ENCODE measurements at regions not wholly inside any gene's neighbourhood (a gene's known extent, or its start where the extent isn't known, plus 50 kb on each side); places are given as distances from the start of the nearest gene placed in this dataset.

DNA sequence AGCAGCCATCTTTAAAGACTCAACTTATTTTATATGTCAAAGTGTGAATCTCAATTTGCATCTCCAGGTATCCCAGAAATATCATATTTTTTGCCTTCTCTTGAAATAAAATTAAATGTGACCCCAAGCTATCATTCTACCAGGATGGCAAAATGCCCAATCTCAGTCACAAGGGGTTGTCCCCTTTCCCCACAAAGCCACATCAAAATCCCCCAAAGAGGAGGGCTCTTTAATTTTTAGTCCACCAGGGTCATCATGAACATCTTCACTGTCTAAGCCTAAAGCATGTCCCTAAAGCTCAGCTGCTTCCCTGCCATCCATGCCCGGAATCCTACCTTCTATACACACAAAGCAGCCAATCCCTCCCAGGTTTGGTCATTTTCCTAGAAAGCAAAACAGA lies 670.5 kb upstream of the KLF4 start:
- Histone ChIP-seq H3K4me3 (ENCODE audit: insufficient read depth, low read depth, low read length) (no peak overlapping the region), H2AK9ac (replicated peaks; ENCODE audit: low read depth, low read length, poor library complexity) (no peak overlapping the region), H3K4me2 (ENCODE audit: low read depth, low read length) (no peak overlapping the region), H2BK5ac (ENCODE audit: low read depth, low read length, poor library complexity, severe bottlenecking) (no peak overlapping the region), H3K9me3 (ENCODE audit: control insufficient read depth, insufficient read depth, low read length) (no peaks in the 10 kb centered on the region), H3K36me3 (ENCODE audit: control insufficient read depth, insufficient read depth, low read length) (no peaks in the 10 kb centered on the region), H2AK5ac (ENCODE audit: low read depth, low read length) (no peak overlapping the region), H2AFZ (replicated peaks; ENCODE audit: low read length, poor library complexity) (no peak overlapping the region), H3K79me1 (ENCODE audit: low read depth in 1 of 2, low read length in 2 of 2) (no peaks in the 10 kb centered on the region), H3K56ac (ENCODE audit: extremely low read depth, insufficient read depth, low read length) (no peak overlapping the region), H4K20me1 (ENCODE audit: insufficient read depth, low read length) (no peaks in the 10 kb centered on the region), H4K5ac (ENCODE audit: low read depth, low read length) (no peak overlapping the region), H3K27ac (ENCODE audit: insufficient read depth, low read length) (no peak overlapping the region), H3K9ac (ENCODE audit: low read depth, low read length) (no peak overlapping the region), H2BK20ac (ENCODE audit: low read depth, low read length) (no peak overlapping the region), H3K27me3 (ENCODE audit: control insufficient read depth, insufficient read depth, low read length) (peaks cover 1% of the 10 kb centered on the region; the same call in 1 of the 2 replicates), H3K4me1 (ENCODE audit: control insufficient read depth, insufficient read depth, low read length) (peaks cover 5% of the 10 kb centered on the region; the same call in 1 of the 2 replicates), H4K8ac (ENCODE audit: low read depth in 2 of 2, low read length in 2 of 2) (no peak overlapping the region), H2BK120ac (ENCODE audit: low read depth, low read length) (no peak overlapping the region), H3K4ac (ENCODE audit: low read depth, low read length) (no peak overlapping the region), H4K91ac (ENCODE audit: insufficient read depth, low read depth, low read length) (no peak overlapping the region), H3K18ac (ENCODE audit: low read depth, low read length) (no peak overlapping the region), H2BK15ac (ENCODE audit: low read depth, low read length) (no peak overlapping the region), H3K14ac (replicated peaks; ENCODE audit: low read depth, low read length) (no peak overlapping the region), H3K9me1 (ENCODE audit: insufficient read depth, low read length) (0 out of 2 replicates have a peak, but pooled peaks cover 4% of the 10 kb centered on the region), H3K23ac (ENCODE audit: low read depth, low read length) (no peak overlapping the region)
- intact Hi-C loops (cut with micrococcal nuclease) (loop anchor here (10.0 kb wide), 2 partner anchors 405 to 675 kb away; partner anchors contain the start of gene KLF4), dilution Hi-C loops (cut with HindIII; ENCODE audit: low sequenced_read_pairs, unreplicated experiment) (no loop called here), in situ Hi-C loops (cut with MboI; ENCODE audit: low sequenced_read_pairs) (no loop called here)
- TF ChIP-seq, protein P1, sequence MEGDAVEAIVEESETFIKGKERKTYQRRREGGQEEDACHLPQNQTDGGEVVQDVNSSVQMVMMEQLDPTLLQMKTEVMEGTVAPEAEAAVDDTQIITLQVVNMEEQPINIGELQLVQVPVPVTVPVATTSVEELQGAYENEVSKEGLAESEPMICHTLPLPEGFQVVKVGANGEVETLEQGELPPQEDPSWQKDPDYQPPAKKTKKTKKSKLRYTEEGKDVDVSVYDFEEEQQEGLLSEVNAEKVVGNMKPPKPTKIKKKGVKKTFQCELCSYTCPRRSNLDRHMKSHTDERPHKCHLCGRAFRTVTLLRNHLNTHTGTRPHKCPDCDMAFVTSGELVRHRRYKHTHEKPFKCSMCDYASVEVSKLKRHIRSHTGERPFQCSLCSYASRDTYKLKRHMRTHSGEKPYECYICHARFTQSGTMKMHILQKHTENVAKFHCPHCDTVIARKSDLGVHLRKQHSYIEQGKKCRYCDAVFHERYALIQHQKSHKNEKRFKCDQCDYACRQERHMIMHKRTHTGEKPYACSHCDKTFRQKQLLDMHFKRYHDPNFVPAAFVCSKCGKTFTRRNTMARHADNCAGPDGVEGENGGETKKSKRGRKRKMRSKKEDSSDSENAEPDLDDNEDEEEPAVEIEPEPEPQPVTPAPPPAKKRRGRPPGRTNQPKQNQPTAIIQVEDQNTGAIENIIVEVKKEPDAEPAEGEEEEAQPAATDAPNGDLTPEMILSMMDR (conservative IDR thresholded peaks at IDR 0.05; ENCODE audit: low read depth, low read length): no peak
- no peak for TF ChIP-seq BHLHE40 (IDR thresholded peaks at IDR 0.05; ENCODE audit: low read depth, low read length)
- TF ChIP-seq RAD21 (IDR thresholded peaks at IDR 0.05; ENCODE audit: low read length): no peak
- TF ChIP-seq FOS (IDR thresholded peaks at IDR 0.05; ENCODE audit: low read depth, low read length): no peak
- no peak for TF ChIP-seq CHD1 (IDR thresholded peaks at IDR 0.05; ENCODE audit: low read depth, low read length)
- ChIA-PET POLR2A (ENCODE audit: unreplicated experiment) (no interaction called here), CTCF (no interaction called here)
- no TSS peak for BruUV-seq (replicated peaks)
- no peak for DNase-seq
- no peak for ATAC-seq (ENCODE audit: low read depth)
- WGBS, 2 experiments (ENCODE audit: extremely low coverage in 2 of 2, insufficient read length in 1 of 2): no CpG with 5 or more reads among the region's 1 CpG
